Panc1 (cell line): ENCODE measurements at regions not wholly inside any gene's neighbourhood (a gene's known extent, or its start where the extent isn't known, plus 50 kb on each side); places are given as distances from the start of the nearest gene placed in this dataset.

ENCODE experiments used
- CTCF ChIP-seq: fragments of 450-650 bp; IDR thresholded peaks from 2 replicates; pipeline ENCODE4 v1.5.1; 2017; ENCODE audit warnings: mild to moderate bottlenecking
- POLR2AphosphoS5 ChIP-seq: IDR thresholded peaks from 2 replicates; pipeline ENCODE4 v1.6.1; 2012; ENCODE audit warnings: mild to moderate bottlenecking, low read depth, low read length, moderate library complexity
- SIN3A ChIP-seq: IDR thresholded peaks from 2 replicates; pipeline ENCODE4 v1.6.1; 2012; ENCODE audit warnings: low read depth, mild to moderate bottlenecking, low read length, moderate library complexity, borderline replicate concordance; ENCODE audit not compliant: insufficient read depth
- TF ChIP-seq, protein P1 (sequence below), 2 experiments: IDR thresholded peaks; 2 replicates each; pipeline ENCODE4 v1.6.1; 2011 to 2012; ENCODE audit warnings: low read depth in 2 of 2, control low read depth in 1 of 2, low read length in 1 of 2, mild to moderate bottlenecking in 1 of 2, moderate library complexity in 1 of 2; ENCODE audit not compliant: insufficient read depth in 1 of 2

DNA sequence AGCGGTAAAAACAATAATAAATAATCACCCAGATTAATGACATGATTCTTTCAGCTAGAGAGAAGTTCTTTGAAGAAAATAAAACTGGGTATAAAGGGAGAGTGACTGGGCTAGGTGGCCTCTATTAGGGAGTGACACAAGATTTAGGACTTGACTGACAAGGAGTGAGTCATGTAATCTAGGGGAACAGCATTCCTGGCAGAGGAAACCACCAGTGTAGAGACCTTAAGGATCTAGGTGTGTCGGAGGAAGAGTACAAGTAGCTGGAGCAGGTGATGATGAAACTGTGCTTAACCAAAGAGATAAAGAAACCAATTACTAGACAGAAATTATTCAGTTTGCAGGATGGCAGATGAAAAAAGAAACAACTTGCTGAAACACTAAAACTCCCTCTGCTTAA, 248.0 kb downstream of the RFC3 start:
- TF ChIP-seq POLR2AphosphoS5 (no peak), CTCF (no peak), SIN3A (no peak)
- TF ChIP-seq, protein P1, sequence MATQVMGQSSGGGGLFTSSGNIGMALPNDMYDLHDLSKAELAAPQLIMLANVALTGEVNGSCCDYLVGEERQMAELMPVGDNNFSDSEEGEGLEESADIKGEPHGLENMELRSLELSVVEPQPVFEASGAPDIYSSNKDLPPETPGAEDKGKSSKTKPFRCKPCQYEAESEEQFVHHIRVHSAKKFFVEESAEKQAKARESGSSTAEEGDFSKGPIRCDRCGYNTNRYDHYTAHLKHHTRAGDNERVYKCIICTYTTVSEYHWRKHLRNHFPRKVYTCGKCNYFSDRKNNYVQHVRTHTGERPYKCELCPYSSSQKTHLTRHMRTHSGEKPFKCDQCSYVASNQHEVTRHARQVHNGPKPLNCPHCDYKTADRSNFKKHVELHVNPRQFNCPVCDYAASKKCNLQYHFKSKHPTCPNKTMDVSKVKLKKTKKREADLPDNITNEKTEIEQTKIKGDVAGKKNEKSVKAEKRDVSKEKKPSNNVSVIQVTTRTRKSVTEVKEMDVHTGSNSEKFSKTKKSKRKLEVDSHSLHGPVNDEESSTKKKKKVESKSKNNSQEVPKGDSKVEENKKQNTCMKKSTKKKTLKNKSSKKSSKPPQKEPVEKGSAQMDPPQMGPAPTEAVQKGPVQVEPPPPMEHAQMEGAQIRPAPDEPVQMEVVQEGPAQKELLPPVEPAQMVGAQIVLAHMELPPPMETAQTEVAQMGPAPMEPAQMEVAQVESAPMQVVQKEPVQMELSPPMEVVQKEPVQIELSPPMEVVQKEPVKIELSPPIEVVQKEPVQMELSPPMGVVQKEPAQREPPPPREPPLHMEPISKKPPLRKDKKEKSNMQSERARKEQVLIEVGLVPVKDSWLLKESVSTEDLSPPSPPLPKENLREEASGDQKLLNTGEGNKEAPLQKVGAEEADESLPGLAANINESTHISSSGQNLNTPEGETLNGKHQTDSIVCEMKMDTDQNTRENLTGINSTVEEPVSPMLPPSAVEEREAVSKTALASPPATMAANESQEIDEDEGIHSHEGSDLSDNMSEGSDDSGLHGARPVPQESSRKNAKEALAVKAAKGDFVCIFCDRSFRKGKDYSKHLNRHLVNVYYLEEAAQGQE (IDR thresholded peaks at IDR 0.05; ENCODE audit: insufficient read depth in 1 of 2, low read depth in 2 of 2, low read length in 1 of 2): no peak
